ENCODE measurements at regions not wholly inside any gene's neighbourhood (a gene's known extent, or its start where the extent isn't known, plus 50 kb on each side); places are given as distances from the start of the nearest gene placed in this dataset.

DNA sequence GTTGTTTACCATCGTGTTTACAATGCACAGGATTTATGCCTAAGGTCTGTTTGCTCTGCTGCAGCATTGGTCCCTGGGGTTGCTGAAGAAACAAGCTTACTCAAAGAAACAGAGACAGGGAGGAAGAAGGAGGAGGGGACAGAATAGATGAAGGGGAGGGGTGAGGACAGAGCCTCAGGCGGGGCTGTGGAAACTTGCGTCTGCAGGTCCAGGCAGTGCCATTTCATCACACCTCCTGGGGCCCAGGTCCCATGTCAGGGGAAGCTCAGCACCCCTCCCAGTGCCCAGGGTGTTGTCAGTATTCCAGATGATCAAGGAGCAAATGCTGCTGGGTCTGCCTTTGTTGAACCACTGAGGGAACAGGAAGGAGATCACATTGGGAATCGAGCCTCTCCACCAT is 1406.8 kb downstream of the TBC1D22A start:
- Histone ChIP-seq H3K4me1 (no peaks in the 10 kb centered on the region), H3K27me3 (ENCODE audit: insufficient read depth in 3 of 3, low read length in 2 of 3) (no peaks in the 10 kb centered on the region), H3K9me3 (no peaks in the 10 kb centered on the region), H3K36me3 (ENCODE audit: insufficient read depth in 1 of 2, low read depth in 1 of 2) (no peaks in the 10 kb centered on the region), H3K4me3 (no peak overlapping the region), H3K27ac (no peak overlapping the region)
- DNase-seq (no peak), ATAC-seq (no peak)
- TF ChIP-seq, protein P1, sequence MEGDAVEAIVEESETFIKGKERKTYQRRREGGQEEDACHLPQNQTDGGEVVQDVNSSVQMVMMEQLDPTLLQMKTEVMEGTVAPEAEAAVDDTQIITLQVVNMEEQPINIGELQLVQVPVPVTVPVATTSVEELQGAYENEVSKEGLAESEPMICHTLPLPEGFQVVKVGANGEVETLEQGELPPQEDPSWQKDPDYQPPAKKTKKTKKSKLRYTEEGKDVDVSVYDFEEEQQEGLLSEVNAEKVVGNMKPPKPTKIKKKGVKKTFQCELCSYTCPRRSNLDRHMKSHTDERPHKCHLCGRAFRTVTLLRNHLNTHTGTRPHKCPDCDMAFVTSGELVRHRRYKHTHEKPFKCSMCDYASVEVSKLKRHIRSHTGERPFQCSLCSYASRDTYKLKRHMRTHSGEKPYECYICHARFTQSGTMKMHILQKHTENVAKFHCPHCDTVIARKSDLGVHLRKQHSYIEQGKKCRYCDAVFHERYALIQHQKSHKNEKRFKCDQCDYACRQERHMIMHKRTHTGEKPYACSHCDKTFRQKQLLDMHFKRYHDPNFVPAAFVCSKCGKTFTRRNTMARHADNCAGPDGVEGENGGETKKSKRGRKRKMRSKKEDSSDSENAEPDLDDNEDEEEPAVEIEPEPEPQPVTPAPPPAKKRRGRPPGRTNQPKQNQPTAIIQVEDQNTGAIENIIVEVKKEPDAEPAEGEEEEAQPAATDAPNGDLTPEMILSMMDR (IDR thresholded peaks at IDR 0.05): no peak
- 57 to 67% (median 61%) methylated on average over 4 of the region's 4 CpGs for whole genome bisulfite sequencing, 3 donors
- intact Hi-C loops (cut with DNase I): no loop called here

DNA sequence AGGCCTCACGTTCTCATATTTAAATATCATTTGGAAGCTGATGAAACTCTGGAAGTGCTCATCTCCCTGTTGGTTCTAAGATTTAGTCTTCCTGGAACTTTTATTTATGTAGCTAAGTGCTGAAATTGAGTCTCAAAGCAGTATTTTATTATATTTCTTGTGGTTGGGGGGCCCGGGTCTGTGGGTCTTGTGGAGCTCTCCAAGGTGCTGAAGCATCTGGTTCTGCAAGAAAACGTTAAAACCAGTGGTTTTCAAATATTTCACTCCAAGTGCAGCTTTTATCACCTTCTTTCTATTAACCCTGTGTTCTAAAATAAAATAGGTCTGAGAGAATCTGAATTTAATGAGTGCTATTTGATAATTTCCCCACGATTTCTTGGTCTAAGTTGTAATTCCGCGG is 1404.8 kb downstream of the TBC1D22A start:
- no peaks in the 10 kb centered on the region for H3K4me1 ChIP-seq
- no peaks in the 10 kb centered on the region for H3K36me3 ChIP-seq (ENCODE audit: insufficient read depth in 1 of 2, low read depth in 1 of 2)
- intact Hi-C loops (cut with DNase I): no loop called here
- WGBS, 3 donors: 45 to 49% (median 49%) methylated on average over 6 of the region's 6 CpGs
- DNase-seq (no peak), ATAC-seq (no peak)
- H3K27me3 ChIP-seq (ENCODE audit: insufficient read depth in 3 of 3, low read length in 2 of 3): no peaks in the 10 kb centered on the region
- H3K27ac ChIP-seq: no peak overlapping the region
- H3K9me3 ChIP-seq: no peaks in the 10 kb centered on the region
- no peak overlapping the region for H3K4me3 ChIP-seq
- TF ChIP-seq, protein P1 (IDR thresholded peaks at IDR 0.05): no peak

DNA sequence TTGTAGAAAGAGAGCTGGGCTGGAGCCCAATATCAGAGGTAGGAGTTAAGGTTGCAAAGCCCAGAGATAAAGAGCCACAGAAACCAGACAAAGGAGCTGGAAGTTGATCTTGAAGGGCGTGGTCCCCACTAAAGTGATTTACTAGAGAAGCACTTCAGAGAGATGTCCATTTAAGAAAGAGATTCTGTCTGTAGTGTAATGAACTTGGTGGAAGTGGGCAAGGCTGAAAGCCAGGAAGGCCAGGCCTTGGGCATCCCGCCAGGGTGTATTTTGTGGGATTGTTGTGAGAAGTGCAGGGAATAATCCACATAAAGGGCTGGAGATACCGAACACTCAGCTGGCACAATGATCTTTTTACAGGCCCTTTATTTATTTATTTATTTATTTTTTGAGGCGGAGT is 1398.8 kb downstream of the TBC1D22A start:
- no peaks in the 10 kb centered on the region for H3K4me1 ChIP-seq
- no peaks in the 10 kb centered on the region for H3K9me3 ChIP-seq
- ATAC-seq (no peak), DNase-seq (no peak)
- H3K27me3 ChIP-seq (ENCODE audit: insufficient read depth in 3 of 3, low read length in 2 of 3): no peaks in the 10 kb centered on the region
- H3K36me3 ChIP-seq (ENCODE audit: insufficient read depth in 1 of 2, low read depth in 1 of 2): no peaks in the 10 kb centered on the region
- TF ChIP-seq, protein P1 (IDR thresholded peaks at IDR 0.05): no peak
- 66 to 76% (median 69%) methylated on average over 4 of the region's 4 CpGs for WGBS, 3 donors
- intact Hi-C loops (cut with DNase I): no loop called here
- H3K27ac ChIP-seq: no peak overlapping the region
- no peak overlapping the region for H3K4me3 ChIP-seq

DNA sequence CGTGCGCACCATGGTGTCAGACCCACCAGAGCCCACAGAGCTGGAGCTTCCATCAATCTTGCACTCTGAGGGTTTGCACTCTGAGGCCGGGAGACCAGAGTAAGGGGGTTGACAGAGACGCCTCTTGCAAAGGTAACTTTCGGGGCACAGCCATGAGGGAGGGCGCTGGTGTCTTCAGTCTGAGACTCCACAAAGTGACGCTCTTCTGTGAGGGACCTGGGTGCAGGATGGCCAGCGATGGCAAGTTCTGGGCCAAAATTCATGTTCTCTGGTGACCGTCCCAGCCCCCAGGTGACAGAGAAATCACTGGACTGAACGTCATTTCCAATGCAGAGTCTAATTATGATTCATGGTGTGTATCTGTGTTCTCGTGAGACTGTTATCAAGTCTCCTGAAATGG is 1395.2 kb downstream of the TBC1D22A start:
- no peak overlapping the region for H3K27ac ChIP-seq
- TF ChIP-seq, protein P1 (IDR thresholded peaks at IDR 0.05): no peak
- H3K36me3 ChIP-seq (ENCODE audit: insufficient read depth in 1 of 2, low read depth in 1 of 2): no peaks in the 10 kb centered on the region
- no peaks in the 10 kb centered on the region for H3K27me3 ChIP-seq (ENCODE audit: insufficient read depth in 3 of 3, low read length in 2 of 3)
- no peaks in the 10 kb centered on the region for H3K4me1 ChIP-seq
- H3K9me3 ChIP-seq: no peaks in the 10 kb centered on the region
- intact Hi-C loops (cut with DNase I): no loop called here
- WGBS, 3 donors: 85 to 90% (median 89%) methylated on average over 11 of the region's 11 CpGs
- H3K4me3 ChIP-seq: no peak overlapping the region
- ATAC-seq (no peak), DNase-seq (no peak)

DNA sequence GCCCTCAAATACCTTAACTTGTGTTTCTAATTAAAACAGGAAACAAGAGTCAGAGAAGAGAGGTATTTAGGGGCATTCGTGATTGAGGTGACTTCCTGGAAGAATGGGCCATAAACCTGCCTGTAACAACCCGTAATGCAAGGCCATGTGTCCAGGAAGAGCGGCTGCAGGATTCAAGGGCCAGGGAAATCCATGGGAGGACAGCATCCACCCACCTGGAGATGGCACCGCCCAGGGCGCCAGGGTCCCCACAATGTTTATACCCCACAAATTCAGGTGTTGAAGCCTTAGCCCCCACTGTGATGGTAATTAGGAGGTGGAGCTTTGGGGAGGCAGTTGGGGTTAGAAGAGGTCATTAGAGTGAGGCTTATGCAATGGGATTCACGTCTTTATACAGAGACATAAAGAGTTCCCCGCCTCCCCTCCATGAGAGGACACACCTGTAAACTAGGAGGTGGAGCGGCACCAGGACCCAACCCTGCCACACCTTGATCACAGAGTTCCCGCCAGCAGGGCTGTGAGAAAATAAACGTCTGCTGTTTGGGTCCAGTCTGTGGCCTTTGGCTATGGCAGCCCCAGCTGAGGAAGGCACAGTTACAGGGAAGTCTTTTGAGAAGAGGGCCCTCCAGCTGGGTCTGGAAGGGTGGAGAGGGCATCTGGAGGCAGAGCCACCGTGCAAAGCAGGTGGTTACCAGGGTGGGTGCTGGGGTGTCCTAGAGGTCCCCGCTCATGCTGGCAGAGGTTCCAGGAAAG is 1394.3 kb downstream of the TBC1D22A start:
- WGBS, 3 donors: 57 to 66% (median 63%) methylated on average over 12 of the region's 12 CpGs
- DNase-seq (no peak), ATAC-seq (no peak)
- Histone ChIP-seq H3K27me3 (ENCODE audit: insufficient read depth in 3 of 3, low read length in 2 of 3) (no peaks in the 10 kb centered on the region), H3K4me3 (no peak overlapping the region), H3K27ac (no peak overlapping the region), H3K36me3 (ENCODE audit: insufficient read depth in 1 of 2, low read depth in 1 of 2) (no peaks in the 10 kb centered on the region), H3K9me3 (no peaks in the 10 kb centered on the region), H3K4me1 (no peaks in the 10 kb centered on the region)
- TF ChIP-seq, protein P1 (IDR thresholded peaks at IDR 0.05): no peak
- intact Hi-C loops (cut with DNase I): no loop called here

Measured in psoas muscle (tissue), 7 donors.